SK-N-MC (cell line): ENCODE measurements at regions not wholly inside any gene's neighbourhood (a gene's known extent, or its start where the extent isn't known, plus 50 kb on each side); places are given as distances from the start of the nearest gene placed in this dataset.
"Not testable (repeated sequence)": the region's sequence is repeated elsewhere in the genome, so short reads cannot be mapped to it uniquely, and the experiment has no call there.

Source experiments
- DNase-seq: peaks from one replicate; pipeline ENCODE4 v3.0.0-alpha.2; 2011; ENCODE audit warnings: low read depth, low spot score
- H3K27ac ChIP-seq: fragments of 200-600 bp; sonication (generic); 2 replicates; pipeline ENCODE4 v1.5.1; 2016; ENCODE audit warnings: mixed run types
- H3K36me3 ChIP-seq: fragments of 200-600 bp; sonication (generic); 2 replicates; pipeline ENCODE4 v1.6.1; 2017; ENCODE audit warnings: antibody characterized with exemption, low read length, mixed read lengths; ENCODE audit not compliant: insufficient read depth
- H3K4me3 ChIP-seq: fragments of 200-600 bp; sonication (generic); 2 replicates; pipeline ENCODE4 v1.5.1; 2016
- H3K9ac ChIP-seq: fragments of 200-600 bp; sonication (generic); 2 replicates; pipeline ENCODE4 v1.8.0; 2017; ENCODE audit warnings: mixed run types, mixed read lengths; ENCODE audit not compliant: insufficient read length
- H3K9me3 ChIP-seq: fragments of 200-600 bp; sonication (generic); 2 replicates; pipeline ENCODE4 v1.6.1; 2017; ENCODE audit warnings: low read depth, mild to moderate bottlenecking, antibody characterized with exemption, low read length, moderate library complexity, mixed read lengths
- EZH2 ChIP-seq: fragments of 200-600 bp; sonication (generic); IDR thresholded peaks from one replicate; pipeline ENCODE4 v1.6.1; 2017; ENCODE audit warnings: antibody characterized with exemption
- FOXP2 ChIP-seq: optimal IDR thresholded peaks from 2 replicates; pipeline ENCODE3; 2011; ENCODE audit warnings: mild to moderate bottlenecking, moderate library complexity; ENCODE audit not compliant: insufficient read depth; ENCODE audit errors: extremely low read length, control extremely low read depth
- POLR2AphosphoS5 ChIP-seq: IDR thresholded peaks from 2 replicates; pipeline ENCODE4 v1.6.1; 2012; ENCODE audit warnings: mild to moderate bottlenecking, low read depth, low read length, borderline replicate concordance

DNA sequence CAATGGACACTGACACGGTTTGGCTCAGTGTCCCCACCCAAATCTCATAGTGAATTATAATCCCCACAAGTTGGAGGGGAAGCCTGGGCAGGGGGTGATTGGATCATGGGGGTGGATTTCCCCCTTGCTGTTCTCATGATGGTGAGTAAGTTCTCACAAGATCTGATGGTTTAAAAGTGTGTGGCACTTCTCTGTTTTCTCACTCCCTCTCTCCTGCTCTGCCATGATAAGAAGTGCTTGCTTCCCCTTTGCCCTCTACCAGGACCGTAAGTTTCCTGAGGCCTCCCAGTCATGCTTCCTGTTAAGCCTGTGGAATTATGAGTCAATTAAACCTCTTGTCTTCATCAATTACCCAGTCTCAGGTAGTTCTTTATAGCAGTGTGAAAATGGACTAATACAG is 115.8 kb upstream of the KIF2A start:
- no peak overlapping the region for H3K4me3 ChIP-seq
- H3K9me3 ChIP-seq: no peaks in the 10 kb centered on the region
- no peaks in the 10 kb centered on the region for H3K36me3 ChIP-seq
- TF ChIP-seq POLR2AphosphoS5 (no peak), EZH2 (no peak), FOXP2 (no peak)
- H3K9ac ChIP-seq: no peak overlapping the region
- no peak for DNase-seq
- H3K27ac ChIP-seq: no peak overlapping the region

DNA sequence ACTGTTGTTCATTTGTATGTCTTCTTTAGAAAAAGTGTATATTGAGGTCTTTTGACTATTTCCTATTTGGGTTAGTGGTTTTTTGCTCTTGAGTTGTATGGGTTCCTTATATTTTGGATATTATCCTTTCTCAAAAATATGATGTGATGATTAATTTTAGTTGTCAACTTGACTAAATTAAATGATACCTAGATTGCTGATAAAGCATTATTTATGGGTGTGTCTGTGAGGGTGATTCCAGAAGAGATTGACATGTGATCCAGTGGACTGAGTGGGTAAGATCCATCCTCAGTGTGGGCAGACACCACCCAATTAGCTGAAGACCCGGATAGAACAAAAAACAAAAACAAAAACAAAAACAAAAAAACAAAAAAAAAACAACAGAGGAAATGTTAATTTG is 115.1 kb upstream of the KIF2A start:
- Histone ChIP-seq H3K27ac (no peak overlapping the region), H3K36me3 (no peaks in the 10 kb centered on the region), H3K9ac (no peak overlapping the region), H3K4me3 (no peak overlapping the region), H3K9me3 (no peaks in the 10 kb centered on the region)
- TF ChIP-seq FOXP2 (no peak), POLR2AphosphoS5 (no peak), EZH2 (no peak)
- no peak for DNase-seq

GRCh38 chr5:62192958-62193357 is 113.0 kb upstream of the KIF2A start:
- TF ChIP-seq FOXP2 (no peak), EZH2 (no peak), POLR2AphosphoS5 (no peak)
- Histone ChIP-seq H3K36me3 (no peaks in the 10 kb centered on the region), H3K4me3 (no peak overlapping the region), H3K27ac (no peak overlapping the region), H3K9me3 (no peaks in the 10 kb centered on the region), H3K9ac (no peak overlapping the region)
- no peak for DNase-seq

GRCh38 chr5:62196532-62196931 is 109.5 kb upstream of the KIF2A start:
- H3K4me3 ChIP-seq, H3K36me3 ChIP-seq, DNase-seq, H3K9me3 ChIP-seq, H3K27ac ChIP-seq, H3K9ac ChIP-seq: not testable (repeated sequence)

DNA sequence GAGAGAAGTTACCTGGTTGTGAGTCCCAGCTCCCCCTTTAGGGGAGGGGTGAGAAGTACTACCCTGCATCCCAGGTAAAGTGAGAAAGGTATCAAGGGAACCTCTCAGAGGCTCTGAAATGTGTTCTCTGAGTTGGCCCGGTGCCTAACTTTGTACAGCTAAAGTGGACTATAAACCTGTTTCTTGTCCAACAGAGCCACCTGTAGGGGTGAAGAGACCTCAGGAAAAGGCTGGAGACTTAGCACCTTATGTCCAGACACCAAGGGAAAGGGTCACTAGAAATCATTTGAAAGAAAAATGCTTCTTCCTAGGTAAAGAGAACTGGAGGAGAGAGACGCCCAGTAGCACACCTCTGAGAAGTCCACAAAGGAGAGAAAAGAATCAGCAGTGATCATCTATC is 108.3 kb upstream of the KIF2A start:
- DNase-seq: no peak
- TF ChIP-seq EZH2 (no peak), FOXP2 (no peak), POLR2AphosphoS5 (no peak)

GRCh38 chr5:62198421-62198820 is 107.6 kb upstream of the KIF2A start:
- H3K27ac ChIP-seq: no peak overlapping the region
- H3K4me3 ChIP-seq: no peak overlapping the region
- H3K9ac ChIP-seq: no peak overlapping the region
- TF ChIP-seq FOXP2 (no peak), POLR2AphosphoS5 (no peak), EZH2 (no peak)
- DNase-seq: no peak
- H3K9me3 ChIP-seq: no peaks in the 10 kb centered on the region
- no peaks in the 10 kb centered on the region for H3K36me3 ChIP-seq

More for the DNA sequence above, 108.3 kb upstream of the KIF2A start:
- Histone ChIP-seq H3K27ac (no peak overlapping the region), H3K9ac (no peak overlapping the region), H3K4me3 (no peak overlapping the region), H3K9me3 (no peaks in the 10 kb centered on the region), H3K36me3 (no peaks in the 10 kb centered on the region)

- no peak for TF ChIP-seq EZH2
- TF ChIP-seq POLR2AphosphoS5: no peak
- TF ChIP-seq FOXP2: no peak
Measured at GRCh38 chr5:62199792-62200716, 106.0 kb upstream of the KIF2A start.

DNA sequence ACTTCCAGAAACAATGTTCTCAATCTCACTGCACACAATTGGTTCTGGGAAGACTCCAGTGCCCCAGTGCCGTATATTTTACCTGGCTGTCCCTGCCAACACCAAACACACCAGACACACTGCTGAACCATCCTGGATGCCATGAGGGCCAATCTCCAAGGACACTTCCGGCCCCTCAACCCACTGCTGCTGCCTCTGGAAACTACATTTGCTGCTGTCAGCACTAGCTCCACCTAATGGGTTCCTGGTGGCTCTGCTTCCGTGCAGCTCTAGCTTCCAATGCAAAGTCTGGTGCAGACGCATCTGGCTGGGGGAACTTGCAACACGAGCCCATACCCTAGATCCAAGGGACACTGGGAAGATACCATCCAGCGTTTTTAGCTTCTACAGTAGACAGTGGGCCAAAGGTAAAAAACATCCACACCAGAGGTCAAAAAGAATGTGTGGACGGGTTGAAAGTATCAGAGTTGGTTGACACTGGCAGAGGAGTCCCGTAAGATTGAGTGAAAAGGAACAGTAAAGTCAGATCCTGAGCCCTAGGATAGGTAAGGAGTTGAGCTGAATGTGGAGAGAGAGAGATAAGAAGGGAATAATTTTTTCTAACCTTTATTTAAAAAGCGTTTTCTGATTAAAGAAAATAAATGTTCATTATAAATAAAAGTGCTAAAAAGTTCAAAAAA is 99.7 kb upstream of the KIF2A start:
- Histone ChIP-seq H3K9me3 (no peaks in the 10 kb centered on the region), H3K36me3 (no peaks in the 10 kb centered on the region), H3K27ac (no peak overlapping the region), H3K4me3 (no peak overlapping the region; the same call in 1 of the 2 replicates), H3K9ac (no peak overlapping the region)
- TF ChIP-seq EZH2: no peak
- no peak for TF ChIP-seq POLR2AphosphoS5
- TF ChIP-seq FOXP2: no peak
- no peak for DNase-seq

More at GRCh38 chr5:62199792-62200716, 106.0 kb upstream of the KIF2A start:
- Histone ChIP-seq H3K9me3 (no peaks in the 10 kb centered on the region), H3K4me3 (no peak overlapping the region), H3K9ac (no peak overlapping the region), H3K36me3 (no peaks in the 10 kb centered on the region), H3K27ac (no peak overlapping the region)
- DNase-seq: no peak
